H1 (cell line): ENCODE measurements at regions not wholly inside any gene's neighbourhood (a gene's known extent, or its start where the extent isn't known, plus 50 kb on each side); places are given as distances from the start of the nearest gene placed in this dataset.

Source experiments
- CTCF ChIA-PET: fragments of 300-600 bp; sonication (Branson Sonifier 250); formaldehyde crosslinking; loops from one replicate; lab custom pipeline; 2021; ENCODE audit not compliant: partially characterized antibody; lab: Charles Lee
- POLR2A ChIA-PET: fragments of 300-600 bp; sonication (Branson Sonifier 250); formaldehyde crosslinking; loops from one replicate; lab custom pipeline; 2021; ENCODE audit warnings: inconsistent platforms; ENCODE audit not compliant: partially characterized antibody; lab: Charles Lee
- DNase-seq, 2 experiments: peaks; one replicate each; pipeline versions ENCODE4 v3.0.0 to v3.0.0-alpha.2; 2010 to 2022; ENCODE audit warnings: low spot score in 2 of 2, low read depth in 1 of 2, mixed read lengths in 1 of 2
- FAIRE-seq: peaks from 2 replicates; lab custom pipeline; 2011; peaks lifted over from hg19 to GRCh38; lab: Jason Lieb, UNC
- H2AFZ ChIP-seq: 2 replicates; pipeline ENCODE4 v1.8.1; 2012; ENCODE audit warnings: low read length, inconsistent platforms
- H2AK5ac ChIP-seq: 2 replicates; pipeline ENCODE4 v1.6.1; 2013; ENCODE audit warnings: low read depth, low read length
- H2BK120ac ChIP-seq: replicated peaks from 2 replicates; pipeline ENCODE3; 2013; ENCODE audit warnings: low read depth, low read length, inconsistent platforms
- H2BK12ac ChIP-seq: 2 replicates; pipeline ENCODE4 v1.6.1; 2013; ENCODE audit warnings: low read depth, low read length
- H2BK15ac ChIP-seq: 2 replicates; pipeline ENCODE4 v1.6.1; 2013; ENCODE audit warnings: low read length
- H2BK20ac ChIP-seq: 2 replicates; pipeline ENCODE4 v1.6.1; 2013; ENCODE audit warnings: low read length
- H2BK5ac ChIP-seq: 2 replicates; pipeline ENCODE4 v1.6.1; 2013; ENCODE audit warnings: low read depth, low read length
- H3K14ac ChIP-seq: 2 replicates; pipeline ENCODE4 v1.6.1; 2013; ENCODE audit warnings: inconsistent platforms; ENCODE audit not compliant: insufficient read length
- H3K18ac ChIP-seq: 2 replicates; pipeline ENCODE4 v1.6.1; 2013; ENCODE audit warnings: low read length; ENCODE audit errors: extremely low read depth
- H3K23ac ChIP-seq: 2 replicates; pipeline ENCODE4 v1.6.1; 2013; ENCODE audit warnings: inconsistent platforms; ENCODE audit not compliant: insufficient read length
- H3K23me2 ChIP-seq: 2 replicates; pipeline ENCODE4 v1.6.1; 2013; ENCODE audit warnings: low read depth, low read length
- H3K27ac ChIP-seq: 2 replicates; pipeline ENCODE4 v1.6.1; 2011; ENCODE audit warnings: low read depth, low read length, inconsistent platforms
- H3K27me3 ChIP-seq, 4 experiments: replicated peaks in 1 of 4; 1 replicate in 1 of 4; 2 replicates in 3 of 4; pipeline versions ENCODE4 v1.6.1 to v1.8.1; 2011 to 2013; ENCODE audit warnings: low read length in 3 of 4, mild to moderate bottlenecking in 3 of 4, inconsistent platforms in 2 of 4, mixed read lengths in 2 of 4, moderate library complexity in 1 of 4; ENCODE audit not compliant: control insufficient read depth in 3 of 4, insufficient read depth in 3 of 4; ENCODE audit errors: extremely low read depth in 1 of 4
- H3K36me3 ChIP-seq, 4 experiments: 2 replicates each; pipeline versions ENCODE4 v1.6.1 to v1.8.1; 2011 to 2013; ENCODE audit warnings: mild to moderate bottlenecking in 4 of 4, low read length in 3 of 4, moderate library complexity in 2 of 4, control low read depth in 1 of 4, inconsistent platforms in 1 of 4; ENCODE audit not compliant: insufficient read depth in 4 of 4, control insufficient read depth in 2 of 4
- H3K4ac ChIP-seq: replicated peaks from 2 replicates; pipeline ENCODE3; 2013; ENCODE audit warnings: low read length, low read depth, mixed read lengths, inconsistent platforms; ENCODE audit not compliant: insufficient read length
- H3K4me1 ChIP-seq, 4 experiments: replicated peaks in 1 of 4; 1 replicate in 1 of 4; 2 replicates in 3 of 4; pipeline versions ENCODE4 v1.6.1 to v1.8.1; 2011 to 2013; ENCODE audit warnings: low read length in 3 of 4, inconsistent platforms in 2 of 4, mixed read lengths in 1 of 4; ENCODE audit not compliant: insufficient read depth in 4 of 4, control insufficient read depth in 3 of 4
- H3K4me2 ChIP-seq, 2 experiments: 2 replicates each; pipeline versions ENCODE4 v1.6.1 to v1.8.1; 2011 to 2013; ENCODE audit warnings: low read depth in 2 of 2, low read length in 2 of 2, control low read depth in 1 of 2, inconsistent platforms in 1 of 2, mild to moderate bottlenecking in 1 of 2; ENCODE audit not compliant: insufficient read depth in 1 of 2
- H3K4me3 ChIP-seq, 4 experiments: fragments of 200-600, 300-600 bp in 1 of 4; sonication (generic), shearing (Covaris generic), sonication (Bioruptor Twin) in 1 of 4; 2 replicates each; pipeline versions ENCODE4 v1.5.1 to v1.8.1; 2011 to 2016; ENCODE audit warnings: low read length in 4 of 4, low read depth in 3 of 4, control low read depth in 2 of 4, inconsistent platforms in 2 of 4, mild to moderate bottlenecking in 2 of 4, mixed read lengths in 1 of 4, moderate library complexity in 1 of 4; ENCODE audit not compliant: insufficient read depth in 2 of 4; ENCODE audit errors: extremely low read depth in 1 of 4
- H3K56ac ChIP-seq: replicated peaks from 2 replicates; pipeline ENCODE3; 2013; ENCODE audit warnings: low read depth, mild to moderate bottlenecking, mixed read lengths, low read length, inconsistent platforms; ENCODE audit not compliant: insufficient read length
- H3K79me1 ChIP-seq: 2 replicates; pipeline ENCODE4 v1.6.1; 2013; ENCODE audit warnings: low read depth, low read length, control low read depth
- H3K79me2 ChIP-seq, 2 experiments: 2 replicates each; pipeline versions ENCODE4 v1.6.1 to v1.8.1; 2012 to 2013; ENCODE audit warnings: low read length in 2 of 2, mild to moderate bottlenecking in 2 of 2, inconsistent platforms in 1 of 2; ENCODE audit not compliant: insufficient read depth in 2 of 2, control insufficient read depth in 1 of 2
- H3K9ac ChIP-seq, 4 experiments: replicated peaks in 1 of 4; 1 replicate in 1 of 4; 2 replicates in 3 of 4; pipeline versions ENCODE4 v1.6.1 to v1.8.1; 2011 to 2013; ENCODE audit warnings: low read depth in 3 of 4, low read length in 3 of 4, control low read depth in 2 of 4, mild to moderate bottlenecking in 2 of 4, moderate library complexity in 2 of 4, inconsistent platforms in 1 of 4; ENCODE audit errors: extremely low read depth in 1 of 4
- H3K9me3 ChIP-seq, 2 experiments: 2 replicates each; pipeline versions ENCODE4 v1.6.1 to v1.8.1; 2012 to 2013; ENCODE audit warnings: mild to moderate bottlenecking in 2 of 2, moderate library complexity in 2 of 2, control low read depth in 1 of 2, inconsistent platforms in 1 of 2, low read depth in 1 of 2, low read length in 1 of 2, mixed read lengths in 1 of 2; ENCODE audit not compliant: insufficient read depth in 2 of 2
- H4K20me1 ChIP-seq, 2 experiments: replicated peaks in 1 of 2; 2 replicates each; pipeline versions ENCODE3 to v1.8.1; 2011 to 2013; ENCODE audit warnings: inconsistent platforms in 2 of 2, low read length in 2 of 2, mild to moderate bottlenecking in 1 of 2; ENCODE audit not compliant: insufficient read depth in 2 of 2, control insufficient read depth in 1 of 2
- H4K5ac ChIP-seq: 2 replicates; pipeline ENCODE4 v1.6.1; 2013; ENCODE audit warnings: low read length, low read depth, mixed read lengths, inconsistent platforms; ENCODE audit not compliant: insufficient read length
- H4K8ac ChIP-seq: 2 replicates; pipeline ENCODE4 v1.8.0; 2013; ENCODE audit warnings: mild to moderate bottlenecking, moderate library complexity, low read length, inconsistent platforms; ENCODE audit not compliant: insufficient read depth; ENCODE audit errors: extremely low read depth
- H4K91ac ChIP-seq: replicated peaks from 2 replicates; pipeline ENCODE3; 2013; ENCODE audit warnings: low read length, mixed read lengths, inconsistent platforms; ENCODE audit not compliant: insufficient read length
- BCL11A ChIP-seq, 2 experiments: IDR thresholded peaks; one replicate each; pipeline ENCODE4 v1.6.1; 2011; ENCODE audit warnings: low read depth in 2 of 2, low read length in 2 of 2, mild to moderate bottlenecking in 2 of 2
- BRCA1 ChIP-seq: IDR thresholded peaks from 2 replicates; pipeline ENCODE4 v1.6.1; 2012; ENCODE audit warnings: low read depth, low read length, improper control_type of control experiment
- CBX8 ChIP-seq: fragments of 300-800, 300-1000 bp; sonication (generic); IDR thresholded peaks from 2 replicates; pipeline ENCODE4 v1.7.1; 2016; ENCODE audit warnings: low read depth, low read length, borderline replicate concordance
- EZH2 ChIP-seq: fragments of 200-600 bp; sonication (generic); IDR thresholded peaks from 2 replicates; pipeline ENCODE4 v1.7.1; 2012; ENCODE audit warnings: low read depth, mild to moderate bottlenecking, moderate library complexity, low read length, inconsistent platforms; ENCODE audit not compliant: severe bottlenecking
- HDAC6 ChIP-seq: IDR thresholded peaks from one replicate; pipeline ENCODE4 v1.7.1; 2012; ENCODE audit warnings: low read depth, mild to moderate bottlenecking, inconsistent platforms, low read length, moderate library complexity
- JUND ChIP-seq: IDR thresholded peaks from 2 replicates; pipeline ENCODE4 v1.6.1; 2011; ENCODE audit warnings: mild to moderate bottlenecking, improper control_type of control experiment, low read length
- MAFK ChIP-seq: IDR thresholded peaks from 2 replicates; pipeline ENCODE4 v1.6.1; 2012; ENCODE audit warnings: low read depth, mild to moderate bottlenecking, improper control_type of control experiment, low read length
- POU5F1 ChIP-seq: IDR thresholded peaks from 2 replicates; pipeline ENCODE4 v1.6.1; 2011; ENCODE audit warnings: low read depth, mild to moderate bottlenecking, low read length, moderate library complexity
- RFX5 ChIP-seq: IDR thresholded peaks from 2 replicates; pipeline ENCODE4 v1.6.1; 2011; ENCODE audit warnings: low read depth, low read length, improper control_type of control experiment, borderline replicate concordance
- TAF7 ChIP-seq: optimal IDR thresholded peaks from 2 replicates; pipeline ENCODE3; 2011; ENCODE audit warnings: low read depth, mild to moderate bottlenecking, inconsistent platforms, low read length, moderate library complexity, borderline replicate concordance
- WGBS, 2 experiments: shearing (Covaris generic) in 1 of 2; methylation state at CpG; one replicate each; pipeline versions ENCODE4 v1.1.6 to v1.1.7; 2013 to 2015; ENCODE audit warnings: low lambda C conversion rate in 2 of 2, mixed read lengths in 2 of 2, inconsistent platforms in 1 of 2, low coverage in 1 of 2, missing lambda C conversion rate in 1 of 2; ENCODE audit not compliant: insufficient replicate concordance in 2 of 2, insufficient coverage in 1 of 2, insufficient read length in 1 of 2; ENCODE audit errors: extremely low coverage in 1 of 2, missing lambda C conversion rate in 1 of 2; 5-methylcytosine and 5-hydroxymethylcytosine counted together
- TF ChIP-seq, protein P1 (sequence below): IDR thresholded peaks from 2 replicates; pipeline ENCODE4 v1.6.1; 2011; ENCODE audit warnings: low read depth, mild to moderate bottlenecking, low read length; ENCODE audit not compliant: insufficient read depth

DNA sequence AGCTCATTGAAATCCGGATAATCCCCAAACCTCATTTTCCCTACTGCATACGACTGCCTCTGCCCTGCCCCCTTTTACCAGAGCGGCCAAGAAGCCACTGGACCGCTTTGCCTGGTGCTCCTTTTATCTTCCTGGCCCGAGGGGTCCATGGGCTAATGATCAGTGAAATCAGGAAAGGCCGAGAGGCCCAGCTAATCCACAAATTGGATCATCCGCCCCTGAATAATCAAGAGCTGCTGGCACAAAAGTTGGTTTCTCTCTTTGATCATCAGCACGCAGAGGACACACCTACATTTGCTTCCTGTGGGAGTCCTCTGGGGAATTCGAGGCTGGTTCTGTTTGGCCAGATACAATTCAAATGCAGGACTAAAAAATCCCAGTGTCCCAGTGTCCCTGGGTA, 144.5 kb downstream of the INSIG2 start:
- Histone ChIP-seq H3K4ac (no peak overlapping the region), H3K14ac (no peak overlapping the region), H4K20me1 (no peaks in the 10 kb centered on the region), H3K4me2 (no peak overlapping the region), H2BK12ac (no peak overlapping the region), H3K36me3 (no peaks in the 10 kb centered on the region), H3K4me3 (no peak overlapping the region), H3K56ac (no peak overlapping the region), H3K4me1 (no peaks in the 10 kb centered on the region), H3K27ac (no peak overlapping the region), H2BK120ac (no peak overlapping the region), H3K9me3 (no peaks in the 10 kb centered on the region), H4K5ac (no peak overlapping the region), H3K79me2 (no peaks in the 10 kb centered on the region), H2BK5ac (no peak overlapping the region), H2AK5ac (no peak overlapping the region), H3K9ac (no peak overlapping the region), H3K27me3 (no peaks in the 10 kb centered on the region; a peak in 1 of 7 replicates), H3K18ac (no peak overlapping the region), H4K91ac (no peak overlapping the region), H3K23ac (no peak overlapping the region), H2BK20ac (no peak overlapping the region), H2AFZ (no peak overlapping the region), H3K23me2 (no peaks in the 10 kb centered on the region), H4K8ac (no peak overlapping the region), H3K79me1 (no peaks in the 10 kb centered on the region), H2BK15ac (no peak overlapping the region)
- FAIRE-seq (no peak), DNase-seq (peak in 1 of 2 experiments; percentile 33)
- ChIA-PET CTCF (interaction anchor here (1.4 kb wide), 1 partner anchor 11 kb away, joined by 7 read pairs; no protein-coding TSS in a partner anchor), POLR2A (no interaction called here)
- TF ChIP-seq RFX5 (no peak), CBX8 (no peak), BCL11A (IDR thresholded peaks at IDR 0.05; ENCODE audit: low read depth in 2 of 2, low read length in 2 of 2) (no peak), POU5F1 (no peak), BRCA1 (no peak), JUND (no peak), TAF7 (no peak), MAFK (no peak), HDAC6 (no peak), EZH2 (no peak)
- TF ChIP-seq, protein P1, sequence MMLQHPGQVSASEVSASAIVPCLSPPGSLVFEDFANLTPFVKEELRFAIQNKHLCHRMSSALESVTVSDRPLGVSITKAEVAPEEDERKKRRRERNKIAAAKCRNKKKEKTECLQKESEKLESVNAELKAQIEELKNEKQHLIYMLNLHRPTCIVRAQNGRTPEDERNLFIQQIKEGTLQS: no peak
- 81% methylated on average over 9 of the region's 9 CpGs; no CpG with 5 or more reads in 1 of the 2 experiments for WGBS, 2 experiments
